Peyer's patch (tissue), 4 donors: ENCODE measurements at regions not wholly inside any gene's neighbourhood (a gene's known extent, or its start where the extent isn't known, plus 50 kb on each side); places are given as distances from the start of the nearest gene placed in this dataset.

ENCODE experiments used
- DNase-seq, 3 donors: peaks; one replicate each; pipeline ENCODE4 v3.0.0-alpha.2; 2017 to 2019
- H3K27ac ChIP-seq, 4 donors: fragments of 200-600 bp; sonication (generic); one replicate each; pipeline ENCODE4 v1.5.1; 2016 to 2019
- H3K27me3 ChIP-seq, 2 donors: fragments of 200-600 bp; sonication (generic); one replicate each; pipeline ENCODE4 v1.5.1; 2019
- H3K36me3 ChIP-seq, 3 donors: fragments of 200-600 bp; sonication (generic); one replicate each; pipeline ENCODE4 v1.5.1; 2016 to 2019
- H3K4me1 ChIP-seq, 4 donors: fragments of 200-600 bp; sonication (generic); one replicate each; pipeline ENCODE4 v1.5.1; 2016 to 2019
- H3K4me3 ChIP-seq, 4 donors: fragments of 200-600 bp; sonication (generic); 1 replicate in 3 of 4; 2 replicates in 1 of 4; pipeline ENCODE4 v1.5.1; 2016 to 2019; ENCODE audit warnings: mild to moderate bottlenecking in 1 of 4
- H3K9me3 ChIP-seq, 4 donors: fragments of 200-600 bp; sonication (generic); one replicate each; pipeline ENCODE4 v1.5.1; 2016 to 2019; ENCODE audit warnings: mild to moderate bottlenecking in 1 of 4
- POLR2A ChIP-seq, 2 donors: fragments of 450-650 bp; IDR thresholded peaks; one replicate each; pipeline ENCODE4 v1.5.1; 2017; ENCODE audit warnings: antibody characterized with exemption in 2 of 2, mild to moderate bottlenecking in 2 of 2, moderate library complexity in 2 of 2
- TF ChIP-seq, protein P1 (sequence below), 6 experiments: fragments of 450-650 bp in 4 of 6; fragments of 200-600 bp in 2 of 6; sonication (generic) in 1 of 6; IDR thresholded peaks; one replicate each; pipeline ENCODE4 v1.5.1; 2017 to 2019; ENCODE audit warnings: antibody characterized with exemption in 6 of 6, mild to moderate bottlenecking in 3 of 6, moderate library complexity in 1 of 6

DNA sequence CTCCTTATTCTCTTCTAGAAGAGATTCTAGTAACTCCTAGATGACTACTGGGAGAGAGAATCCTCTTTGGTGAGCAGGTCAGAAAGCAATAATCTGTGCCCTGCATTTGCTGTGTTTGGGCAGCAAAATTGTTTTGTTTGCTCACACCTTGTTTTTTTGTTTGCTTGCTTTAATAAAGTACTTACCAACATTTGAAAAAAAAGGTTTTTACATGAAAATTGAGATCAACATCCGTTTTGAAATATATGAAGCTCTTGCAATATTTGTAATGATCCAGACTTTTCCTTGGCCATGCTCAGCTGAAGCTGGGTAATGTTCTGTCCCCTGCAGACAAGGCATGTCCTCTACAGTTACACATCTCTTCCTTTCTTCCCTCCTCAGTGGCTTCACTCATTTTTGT, 62.2 kb downstream of the DIPK2A start:
- no peak overlapping the region for H3K4me3 ChIP-seq
- H3K9me3 ChIP-seq, result no peaks in the 10 kb centered on the region
- H3K27me3 ChIP-seq, result no peaks in the 10 kb centered on the region
- DNase-seq, result no peak
- TF ChIP-seq, protein P1, sequence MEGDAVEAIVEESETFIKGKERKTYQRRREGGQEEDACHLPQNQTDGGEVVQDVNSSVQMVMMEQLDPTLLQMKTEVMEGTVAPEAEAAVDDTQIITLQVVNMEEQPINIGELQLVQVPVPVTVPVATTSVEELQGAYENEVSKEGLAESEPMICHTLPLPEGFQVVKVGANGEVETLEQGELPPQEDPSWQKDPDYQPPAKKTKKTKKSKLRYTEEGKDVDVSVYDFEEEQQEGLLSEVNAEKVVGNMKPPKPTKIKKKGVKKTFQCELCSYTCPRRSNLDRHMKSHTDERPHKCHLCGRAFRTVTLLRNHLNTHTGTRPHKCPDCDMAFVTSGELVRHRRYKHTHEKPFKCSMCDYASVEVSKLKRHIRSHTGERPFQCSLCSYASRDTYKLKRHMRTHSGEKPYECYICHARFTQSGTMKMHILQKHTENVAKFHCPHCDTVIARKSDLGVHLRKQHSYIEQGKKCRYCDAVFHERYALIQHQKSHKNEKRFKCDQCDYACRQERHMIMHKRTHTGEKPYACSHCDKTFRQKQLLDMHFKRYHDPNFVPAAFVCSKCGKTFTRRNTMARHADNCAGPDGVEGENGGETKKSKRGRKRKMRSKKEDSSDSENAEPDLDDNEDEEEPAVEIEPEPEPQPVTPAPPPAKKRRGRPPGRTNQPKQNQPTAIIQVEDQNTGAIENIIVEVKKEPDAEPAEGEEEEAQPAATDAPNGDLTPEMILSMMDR (IDR thresholded peaks at IDR 0.05), result no peak
- TF ChIP-seq POLR2A (IDR thresholded peaks at IDR 0.05), result no peak
- H3K27ac ChIP-seq, result no peak overlapping the region
- H3K4me1 ChIP-seq, result no peaks in the 10 kb centered on the region
- H3K36me3 ChIP-seq, result no peaks in the 10 kb centered on the region

DNA sequence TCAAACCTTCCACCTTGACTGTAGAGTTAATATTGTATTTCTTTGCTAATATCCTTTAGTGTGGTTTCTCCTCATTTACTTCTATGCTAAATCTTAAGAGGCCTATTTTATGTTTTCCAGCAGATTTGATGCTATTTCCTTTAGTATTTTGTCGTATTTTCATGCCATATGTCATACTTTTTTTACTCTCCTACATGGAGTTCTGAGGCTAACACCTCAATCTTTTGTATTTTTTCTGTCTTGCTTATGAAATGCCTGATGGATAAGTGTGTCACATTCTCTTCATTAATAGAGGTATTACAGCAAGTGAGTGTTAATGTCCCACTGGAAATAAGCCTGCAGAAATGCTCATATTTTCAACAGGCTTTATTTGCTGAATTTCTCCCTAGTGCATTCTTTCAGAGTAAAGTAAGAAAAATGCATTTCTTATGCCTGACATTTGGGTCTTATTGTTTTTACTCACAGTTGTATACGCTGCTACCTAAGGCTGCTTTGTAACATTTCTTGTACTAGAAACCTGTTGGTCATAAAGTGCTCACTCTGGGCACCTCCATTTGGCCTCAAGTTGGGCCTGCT, 63.2 kb downstream of the DIPK2A start:
- no peaks in the 10 kb centered on the region for H3K27me3 ChIP-seq
- no peaks in the 10 kb centered on the region for H3K9me3 ChIP-seq
- H3K36me3 ChIP-seq, result no peaks in the 10 kb centered on the region
- TF ChIP-seq, protein P1 (IDR thresholded peaks at IDR 0.05), result no peak
- no peak for TF ChIP-seq POLR2A (IDR thresholded peaks at IDR 0.05)
- no peak overlapping the region for H3K4me3 ChIP-seq
- no peaks in the 10 kb centered on the region for H3K4me1 ChIP-seq
- no peak for DNase-seq
- H3K27ac ChIP-seq, result no peak overlapping the region

DNA sequence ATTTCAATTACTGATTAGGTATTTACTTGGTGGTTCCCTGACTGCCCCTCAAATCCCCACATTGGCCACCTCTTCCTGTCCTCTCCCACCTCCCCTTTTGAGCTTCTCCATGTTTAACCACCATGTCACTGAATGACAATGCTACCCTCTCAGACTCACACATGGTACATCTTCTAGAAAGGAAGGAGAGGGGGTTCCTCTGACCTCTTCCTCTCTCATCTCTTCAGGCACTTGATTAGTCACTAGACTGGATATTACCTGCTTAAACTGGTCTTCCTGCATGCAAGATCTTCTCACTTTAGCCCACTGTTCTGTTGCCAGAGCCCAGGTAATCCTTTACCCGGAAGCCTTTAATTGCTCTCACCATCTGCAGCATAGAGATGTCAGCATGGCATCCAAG, 64.9 kb downstream of the DIPK2A start:
- no peaks in the 10 kb centered on the region for H3K27me3 ChIP-seq
- H3K27ac ChIP-seq, result no peak overlapping the region
- no peak overlapping the region for H3K4me3 ChIP-seq
- DNase-seq, result no peak
- no peaks in the 10 kb centered on the region for H3K4me1 ChIP-seq
- H3K36me3 ChIP-seq, result no peaks in the 10 kb centered on the region
- H3K9me3 ChIP-seq, result no peaks in the 10 kb centered on the region
- no peak for TF ChIP-seq POLR2A (IDR thresholded peaks at IDR 0.05)

DNA sequence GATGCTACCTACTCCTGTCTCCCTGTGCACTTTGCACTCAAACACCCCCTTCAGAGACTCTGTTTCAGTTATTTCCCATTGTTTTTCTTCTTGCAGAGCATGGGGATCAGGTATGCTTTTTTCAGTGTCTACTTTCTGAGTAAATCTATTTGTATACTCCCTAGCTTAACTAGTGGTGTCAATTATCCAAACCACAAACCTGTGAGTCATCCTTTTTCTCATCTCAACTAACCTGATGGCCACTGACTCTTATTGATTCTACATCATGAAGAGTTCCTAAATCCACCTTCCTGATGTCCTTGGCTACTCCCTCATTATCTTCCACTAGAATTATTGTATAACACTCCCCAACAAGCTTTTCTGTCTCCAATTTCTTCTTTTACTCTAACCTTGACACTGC, 68.0 kb downstream of the DIPK2A start:
- no peaks in the 10 kb centered on the region for H3K36me3 ChIP-seq
- H3K9me3 ChIP-seq, result no peaks in the 10 kb centered on the region
- TF ChIP-seq POLR2A (IDR thresholded peaks at IDR 0.05), result no peak
- TF ChIP-seq, protein P1 (IDR thresholded peaks at IDR 0.05), result no peak
- no peak overlapping the region for H3K4me3 ChIP-seq
- H3K27ac ChIP-seq, result no peak overlapping the region
- H3K27me3 ChIP-seq, result no peaks in the 10 kb centered on the region
- no peak for DNase-seq
- no peaks in the 10 kb centered on the region for H3K4me1 ChIP-seq

DNA sequence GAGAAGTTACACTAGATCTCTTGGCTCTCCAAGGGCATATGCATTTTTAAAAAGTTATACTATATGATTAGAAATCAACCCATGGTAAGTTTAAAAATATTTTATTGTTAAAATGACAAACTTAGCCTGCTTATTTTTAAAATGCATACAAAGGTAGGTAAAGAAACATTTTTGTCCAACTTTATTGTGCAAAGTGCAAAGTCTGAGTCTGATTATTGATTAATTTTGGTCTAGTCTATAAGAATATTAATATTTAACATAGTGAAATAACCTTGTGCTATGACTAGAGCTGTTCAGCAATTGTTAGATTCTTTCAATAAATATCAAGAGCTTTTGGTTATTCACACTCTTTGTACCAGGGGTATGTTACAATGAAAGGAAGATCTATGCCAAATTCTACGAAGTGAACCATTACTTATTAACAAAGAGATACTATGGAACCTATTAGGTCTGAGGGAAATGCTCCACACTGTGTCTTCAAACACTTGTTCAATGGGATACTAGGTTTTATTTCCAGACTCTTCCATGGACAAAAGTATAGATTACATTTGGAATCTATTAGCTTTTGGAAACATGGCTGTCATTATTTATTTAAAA, 70.4 kb downstream of the DIPK2A start:
- H3K4me1 ChIP-seq, result no peaks in the 10 kb centered on the region
- no peak overlapping the region for H3K27ac ChIP-seq
- TF ChIP-seq POLR2A (IDR thresholded peaks at IDR 0.05), result no peak
- TF ChIP-seq, protein P1 (IDR thresholded peaks at IDR 0.05), result no peak
- H3K4me3 ChIP-seq, result no peak overlapping the region
- H3K9me3 ChIP-seq, result no peaks in the 10 kb centered on the region
- no peaks in the 10 kb centered on the region for H3K27me3 ChIP-seq
- no peaks in the 10 kb centered on the region for H3K36me3 ChIP-seq
- DNase-seq, result no peak

DNA sequence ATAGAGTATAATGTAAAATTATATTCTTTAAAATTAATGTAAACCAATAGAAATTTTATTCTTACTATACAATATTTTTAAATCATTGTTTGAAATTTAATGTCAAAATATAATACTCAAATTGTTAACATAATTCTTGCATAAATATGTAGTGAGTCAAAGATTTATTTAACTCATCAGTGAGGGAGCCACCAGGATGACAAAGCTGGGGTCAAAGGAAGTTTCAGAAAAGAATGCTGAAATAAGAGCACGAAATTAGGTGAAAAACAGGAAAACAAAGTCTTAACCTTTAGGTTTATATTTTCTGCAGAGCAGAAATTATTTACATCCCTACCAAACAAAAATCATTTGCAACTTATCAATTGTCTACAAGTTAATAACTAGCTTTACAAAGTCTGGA, 74.1 kb downstream of the DIPK2A start:
- H3K4me3 ChIP-seq, result no peak overlapping the region
- H3K27me3 ChIP-seq, result no peaks in the 10 kb centered on the region
- no peaks in the 10 kb centered on the region for H3K9me3 ChIP-seq
- no peaks in the 10 kb centered on the region for H3K4me1 ChIP-seq
- no peaks in the 10 kb centered on the region for H3K36me3 ChIP-seq
- no peak for TF ChIP-seq POLR2A (IDR thresholded peaks at IDR 0.05)
- TF ChIP-seq, protein P1 (IDR thresholded peaks at IDR 0.05), result no peak
- DNase-seq, result no peak
- no peak overlapping the region for H3K27ac ChIP-seq
